ENCODE measurements at regions not wholly inside any gene's neighbourhood (a gene's known extent, or its start where the extent isn't known, plus 50 kb on each side); places are given as distances from the start of the nearest gene placed in this dataset.

GRCh38 chr5:124229352-124229751 is 517.1 kb downstream of the ZNF608 start:
- no peak for DNase-seq (ENCODE audit: low read depth)

GRCh38 chr5:124227914-124228313 is 518.5 kb downstream of the ZNF608 start:
- DNase-seq (ENCODE audit: low read depth), result no peak

GRCh38 chr5:124220418-124220817 is 526.0 kb downstream of the ZNF608 start:
- no peak for DNase-seq (ENCODE audit: low read depth)

- no peak for DNase-seq (ENCODE audit: low read depth)
Measured at GRCh38 chr5:124212934-124213333, 533.5 kb downstream of the ZNF608 start.

- DNase-seq (ENCODE audit: low read depth), result no peak
Measured at GRCh38 chr5:124210111-124210910, 536.1 kb downstream of the ZNF608 start.

- DNase-seq (ENCODE audit: low read depth), result no peak
Measured at GRCh38 chr5:124207118-124207517, 539.3 kb downstream of the ZNF608 start.

- DNase-seq (ENCODE audit: low read depth), result no peak
Measured at GRCh38 chr5:124206540-124206939, 539.9 kb downstream of the ZNF608 start.

- no peak for DNase-seq (ENCODE audit: low read depth)
Measured at GRCh38 chr5:124203303-124203702, 543.1 kb downstream of the ZNF608 start.

- no peak for DNase-seq (ENCODE audit: low read depth)
Measured at GRCh38 chr5:124200381-124200780, 546.1 kb downstream of the ZNF608 start.

GRCh38 chr5:124199893-124200292 is 546.5 kb downstream of the ZNF608 start:
- no peak for DNase-seq (ENCODE audit: low read depth)

GRCh38 chr5:124195411-124195810 is 551.0 kb downstream of the ZNF608 start:
- no peak for DNase-seq (ENCODE audit: low read depth)

- DNase-seq (ENCODE audit: low read depth), result no peak
Measured at GRCh38 chr5:124194282-124194681, 552.2 kb downstream of the ZNF608 start.

GRCh38 chr5:124193371-124193789 is 553.1 kb downstream of the ZNF608 start:
- no peak for DNase-seq (ENCODE audit: low read depth)

GRCh38 chr5:124192716-124193115 is 553.7 kb downstream of the ZNF608 start:
- DNase-seq (ENCODE audit: low read depth), result no peak

GRCh38 chr5:124185716-124186115 is 560.7 kb downstream of the ZNF608 start:
- no peak for DNase-seq (ENCODE audit: low read depth)

GRCh38 chr5:124182133-124182532 is 564.3 kb downstream of the ZNF608 start:
- DNase-seq (ENCODE audit: low read depth), result no peak

GRCh38 chr5:124180875-124181461 is 565.5 kb downstream of the ZNF608 start:
- no peak for DNase-seq (ENCODE audit: low read depth)

- no peak for DNase-seq (ENCODE audit: low read depth)
Measured at GRCh38 chr5:124180299-124180874, 566.1 kb downstream of the ZNF608 start.

GRCh38 chr5:124179819-124180218 is 566.6 kb downstream of the ZNF608 start:
- DNase-seq (ENCODE audit: low read depth), result no peak

- DNase-seq (ENCODE audit: low read depth), result no peak
Measured at GRCh38 chr5:124178050-124178449, 568.4 kb downstream of the ZNF608 start.

- no peak for DNase-seq (ENCODE audit: low read depth)
Measured at GRCh38 chr5:124176692-124177091, 569.7 kb downstream of the ZNF608 start.

- no peak for DNase-seq (ENCODE audit: low read depth)
Measured at GRCh38 chr5:124173386-124173785, 573.1 kb downstream of the ZNF608 start.

GRCh38 chr5:124172389-124173003 is 573.9 kb downstream of the ZNF608 start:
- DNase-seq (ENCODE audit: low read depth), result no peak

Data from activated T-cell treated with anti-CD3 and anti-CD28 coated beads for 1 hour (primary cell).